ENCODE measurements at regions not wholly inside any gene's neighbourhood (a gene's known extent, or its start where the extent isn't known, plus 50 kb on each side); places are given as distances from the start of the nearest gene placed in this dataset.

DNA sequence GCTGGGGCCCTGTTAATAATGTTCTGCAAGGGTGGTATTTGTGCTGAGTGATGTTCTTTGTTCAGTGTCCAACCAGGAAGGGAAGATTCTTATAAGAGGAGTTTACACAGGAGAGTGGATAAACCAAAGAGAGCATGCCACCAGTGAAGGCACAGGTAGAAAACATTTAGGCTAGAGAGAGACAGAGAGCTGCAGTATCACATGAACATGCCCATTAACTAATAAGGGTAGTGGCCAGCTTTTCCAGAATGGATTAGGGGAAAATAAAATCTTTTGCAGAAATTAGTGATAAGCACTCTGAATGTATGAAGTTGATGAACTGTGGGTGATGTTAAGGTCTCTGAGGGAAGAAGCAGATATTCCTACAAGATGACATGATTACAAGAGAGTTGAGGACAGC, 54.1 kb upstream of the PRLR start (continued):
- TF ChIP-seq, protein P1, sequence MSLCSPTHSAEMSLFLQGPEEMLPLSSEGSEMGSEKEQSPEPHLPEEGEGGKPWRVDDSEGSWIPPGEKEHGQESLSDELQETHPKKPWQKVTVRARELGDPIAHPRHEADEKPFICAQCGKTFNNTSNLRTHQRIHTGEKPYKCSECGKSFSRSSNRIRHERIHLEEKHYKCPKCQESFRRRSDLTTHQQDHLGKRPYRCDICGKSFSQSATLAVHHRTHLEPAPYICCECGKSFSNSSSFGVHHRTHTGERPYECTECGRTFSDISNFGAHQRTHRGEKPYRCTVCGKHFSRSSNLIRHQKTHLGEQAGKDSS (CRISPR knock-in tag; IDR thresholded peaks at IDR 0.05; ENCODE audit: borderline replicate concordance, low read depth) = no peak
- no peak for TF ChIP-seq ZNF780A (CRISPR knock-in tag; IDR thresholded peaks at IDR 0.05)
- TF ChIP-seq KDM5A (IDR thresholded peaks at IDR 0.05; ENCODE audit: borderline replicate concordance, low read length) = no peak
- no peak for TF ChIP-seq ZNF782 (CRISPR knock-in tag; IDR thresholded peaks at IDR 0.05; ENCODE audit: borderline replicate concordance)
- TF ChIP-seq, protein P2, sequence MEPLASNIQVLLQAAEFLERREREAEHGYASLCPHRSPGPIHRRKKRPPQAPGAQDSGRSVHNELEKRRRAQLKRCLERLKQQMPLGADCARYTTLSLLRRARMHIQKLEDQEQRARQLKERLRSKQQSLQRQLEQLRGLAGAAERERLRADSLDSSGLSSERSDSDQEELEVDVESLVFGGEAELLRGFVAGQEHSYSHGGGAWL (CRISPR knock-in tag; IDR thresholded peaks at IDR 0.05) = no peak

DNA sequence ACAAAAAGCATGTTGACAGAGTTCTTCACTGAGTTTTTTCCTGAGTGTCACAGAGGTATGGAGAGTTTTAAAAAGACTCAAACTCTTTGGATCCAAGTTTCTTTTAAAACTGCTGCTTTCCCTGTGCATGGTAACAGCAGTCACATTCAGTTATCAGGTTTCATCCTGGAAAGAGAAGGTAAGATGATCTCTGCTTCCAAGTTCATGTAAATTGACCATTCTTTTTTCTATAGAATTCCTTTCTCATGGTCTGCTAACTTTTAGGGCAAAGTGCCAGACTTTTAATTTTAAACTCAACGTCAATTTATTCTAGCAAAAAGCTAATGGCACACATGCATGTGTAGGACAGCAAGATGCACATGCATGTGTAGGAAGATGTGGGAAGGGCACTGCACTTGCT, 52.5 kb upstream of the PRLR start:
- Histone ChIP-seq H3K4me3 (replicated peaks in 1 of 3; ENCODE audit: insufficient read depth in 1 of 3, low read depth in 2 of 3, low read length in 3 of 3) (no peak overlapping the region), H3K4me1 (ENCODE audit: insufficient read depth, low read length) (no peaks in the 10 kb centered on the region), H4K20me1 (ENCODE audit: insufficient read depth, low read length) (no peaks in the 10 kb centered on the region), H3K79me2 (ENCODE audit: insufficient read depth, low read length) (no peaks in the 10 kb centered on the region), H3K36me3 (replicated peaks in 1 of 2; ENCODE audit: control insufficient read depth in 1 of 2, insufficient read depth in 2 of 2, low read length in 2 of 2) (no peaks in the 10 kb centered on the region), H3K9me3 (ENCODE audit: low read length) (no peaks in the 10 kb centered on the region), H3K27ac (ENCODE audit: extremely low read length, insufficient read depth, low read length) (no peak overlapping the region), H3K27me3 (ENCODE audit: control insufficient read depth in 1 of 2, insufficient read depth in 2 of 2, low read length in 2 of 2) (no peaks in the 10 kb centered on the region), H3K4me2 (ENCODE audit: low read depth, low read length) (no peak overlapping the region), H2AFZ (ENCODE audit: low read length) (no peak overlapping the region), H3K9ac (ENCODE audit: insufficient read depth, low read depth, low read length) (no peak overlapping the region)
- ATAC-seq (no peak), FAIRE-seq (no peak), DNase-seq (ENCODE audit: low spot score) (no peak)
- in situ Hi-C loops (cut with HindIII; ENCODE audit: extremely low pct_ligation_motif_present, low pct_unique_long_range_greater_than_20kb) (no loop called here), intact Hi-C loops (cut with micrococcal nuclease; ENCODE audit: unreplicated experiment) (no loop called here)
- CTCF ChIA-PET (ENCODE audit: low intra/inter-chr PET ratio, low total read pairs) = no interaction called here
- WGBS (ENCODE audit: low lambda C conversion rate) = 21% methylated on average over 1 of the region's 1 CpG
- POLR2A ChIA-PET = no interaction called here
- BruUV-seq (replicated peaks) = no TSS peak
- TF ChIP-seq NR2F1 (CRISPR knock-in tag; IDR thresholded peaks at IDR 0.05) (no peak), AGO2 (optimal IDR thresholded peaks at IDR 0.05; ENCODE audit: low read depth, low read length) (no peak), DMAP1 (CRISPR knock-in tag; IDR thresholded peaks at IDR 0.05) (no peak), ZSCAN9 (CRISPR knock-in tag; IDR thresholded peaks at IDR 0.05; ENCODE audit: borderline replicate concordance) (no peak), ZNF468 (CRISPR knock-in tag; IDR thresholded peaks at IDR 0.05) (no peak), ZFP36L1 (CRISPR knock-in tag; IDR thresholded peaks at IDR 0.05) (no peak), ZFP90 (CRISPR knock-in tag; IDR thresholded peaks at IDR 0.05; ENCODE audit: borderline replicate concordance) (no peak), CEBPG (CRISPR knock-in tag; IDR thresholded peaks at IDR 0.05) (no peak), IRF2 (CRISPR knock-in tag; IDR thresholded peaks at IDR 0.05) (no peak)
- TF ChIP-seq, protein P3, sequence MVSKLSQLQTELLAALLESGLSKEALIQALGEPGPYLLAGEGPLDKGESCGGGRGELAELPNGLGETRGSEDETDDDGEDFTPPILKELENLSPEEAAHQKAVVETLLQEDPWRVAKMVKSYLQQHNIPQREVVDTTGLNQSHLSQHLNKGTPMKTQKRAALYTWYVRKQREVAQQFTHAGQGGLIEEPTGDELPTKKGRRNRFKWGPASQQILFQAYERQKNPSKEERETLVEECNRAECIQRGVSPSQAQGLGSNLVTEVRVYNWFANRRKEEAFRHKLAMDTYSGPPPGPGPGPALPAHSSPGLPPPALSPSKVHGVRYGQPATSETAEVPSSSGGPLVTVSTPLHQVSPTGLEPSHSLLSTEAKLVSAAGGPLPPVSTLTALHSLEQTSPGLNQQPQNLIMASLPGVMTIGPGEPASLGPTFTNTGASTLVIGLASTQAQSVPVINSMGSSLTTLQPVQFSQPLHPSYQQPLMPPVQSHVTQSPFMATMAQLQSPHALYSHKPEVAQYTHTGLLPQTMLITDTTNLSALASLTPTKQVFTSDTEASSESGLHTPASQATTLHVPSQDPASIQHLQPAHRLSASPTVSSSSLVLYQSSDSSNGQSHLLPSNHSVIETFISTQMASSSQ (IDR thresholded peaks at IDR 0.05; ENCODE audit: low read depth) = no peak
- TF ChIP-seq, protein P3 (CRISPR knock-in tag; IDR thresholded peaks at IDR 0.05; ENCODE audit: borderline replicate concordance) = no peak
- TF ChIP-seq, protein P4, sequence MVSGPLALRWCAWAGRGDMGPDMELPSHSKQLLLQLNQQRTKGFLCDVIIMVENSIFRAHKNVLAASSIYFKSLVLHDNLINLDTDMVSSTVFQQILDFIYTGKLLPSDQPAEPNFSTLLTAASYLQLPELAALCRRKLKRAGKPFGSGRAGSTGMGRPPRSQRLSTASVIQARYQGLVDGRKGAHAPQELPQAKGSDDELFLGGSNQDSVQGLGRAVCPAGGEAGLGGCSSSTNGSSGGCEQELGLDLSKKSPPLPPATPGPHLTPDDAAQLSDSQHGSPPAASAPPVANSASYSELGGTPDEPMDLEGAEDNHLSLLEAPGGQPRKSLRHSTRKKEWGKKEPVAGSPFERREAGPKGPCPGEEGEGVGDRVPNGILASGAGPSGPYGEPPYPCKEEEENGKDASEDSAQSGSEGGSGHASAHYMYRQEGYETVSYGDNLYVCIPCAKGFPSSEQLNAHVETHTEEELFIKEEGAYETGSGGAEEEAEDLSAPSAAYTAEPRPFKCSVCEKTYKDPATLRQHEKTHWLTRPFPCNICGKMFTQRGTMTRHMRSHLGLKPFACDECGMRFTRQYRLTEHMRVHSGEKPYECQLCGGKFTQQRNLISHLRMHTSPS (CRISPR knock-in tag; IDR thresholded peaks at IDR 0.05; ENCODE audit: low read depth) = no peak

Data from HepG2 (cell line).